SK-N-MC (cell line): ENCODE measurements at regions not wholly inside any gene's neighbourhood (a gene's known extent, or its start where the extent isn't known, plus 50 kb on each side); places are given as distances from the start of the nearest gene placed in this dataset.
"Not testable (repeated sequence)": the region's sequence is repeated elsewhere in the genome, so short reads cannot be mapped to it uniquely, and the experiment has no call there.

Experiments used
- EZH2 ChIP-seq: fragments of 200-600 bp; sonication (generic); IDR thresholded peaks from one replicate; pipeline ENCODE4 v1.6.1; 2017; ENCODE audit warnings: antibody characterized with exemption
- POLR2AphosphoS5 ChIP-seq: IDR thresholded peaks from 2 replicates; pipeline ENCODE4 v1.6.1; 2012; ENCODE audit warnings: mild to moderate bottlenecking, low read depth, low read length, borderline replicate concordance

- not testable (repeated sequence) for TF ChIP-seq POLR2AphosphoS5, EZH2
Measured at GRCh38 chr3:145482735-145483134, 678.2 kb downstream of the PLOD2 start.
